Esophagus muscularis mucosa (tissue), 4 donors: ENCODE measurements at regions not wholly inside any gene's neighbourhood (a gene's known extent, or its start where the extent isn't known, plus 50 kb on each side); places are given as distances from the start of the nearest gene placed in this dataset.

Experiments used
- DNase-seq: peaks from one replicate; pipeline ENCODE4 v3.0.0-alpha.2; 2017; ENCODE audit errors: extremely low spot score
- H3K27ac ChIP-seq, 4 donors: fragments of 200-600 bp; sonication (generic); replicated peaks in 1 of 4; 1 replicate in 3 of 4; 2 replicates in 1 of 4; pipeline ENCODE4 v1.5.1; 2016 to 2019; ENCODE audit warnings: mild to moderate bottlenecking in 1 of 4
- H3K27me3 ChIP-seq, 4 donors: fragments of 200-600 bp; sonication (generic); one replicate each; pipeline versions ENCODE4 v1.5.1 to v1.6.0; 2016 to 2019
- H3K36me3 ChIP-seq, 4 donors: fragments of 200-600 bp; sonication (generic); one replicate each; pipeline ENCODE4 v1.5.1; 2016 to 2019
- H3K4me1 ChIP-seq, 4 donors: fragments of 200-600 bp; sonication (generic); one replicate each; pipeline ENCODE4 v1.5.1; 2016 to 2019
- H3K4me3 ChIP-seq, 4 donors: fragments of 200-600 bp; sonication (generic); 1 replicate in 2 of 4; 2 replicates in 2 of 4; pipeline ENCODE4 v1.5.1; 2016 to 2019; ENCODE audit warnings: mild to moderate bottlenecking in 4 of 4, moderate library complexity in 1 of 4
- H3K9me3 ChIP-seq, 4 donors: fragments of 200-600 bp; sonication (generic); 1 replicate in 3 of 4; 2 replicates in 1 of 4; pipeline ENCODE4 v1.5.1; 2016 to 2019
- EP300 ChIP-seq: sonication (generic); formaldehyde crosslinking; IDR thresholded peaks from one replicate; pipeline ENCODE4 v1.6.1; 2017; ENCODE audit warnings: antibody characterized with exemption
- POLR2A ChIP-seq: fragments of 450-650 bp; IDR thresholded peaks from one replicate; pipeline ENCODE4 v1.6.1; 2017; ENCODE audit warnings: antibody characterized with exemption, moderate library complexity, mild to moderate bottlenecking, low read depth
- POLR2AphosphoS5 ChIP-seq, 2 donors: sonication (generic); formaldehyde crosslinking; IDR thresholded peaks; one replicate each; pipeline ENCODE4 v1.6.1; 2017; ENCODE audit warnings: antibody characterized with exemption in 2 of 2
- WGBS: methylation state at CpG from one replicate; pipeline ENCODE4 v1.1.5; 2018; 5-methylcytosine and 5-hydroxymethylcytosine counted together
- intact Hi-C: fragments of 100-400 bp; cut with DNase I; formaldehyde crosslinking; loops from one replicate; pipeline ENCODE4 v1.15.1; 2023
- TF ChIP-seq, protein P1 (sequence below), 3 experiments: fragments of 200-600 bp in 2 of 3; fragments of 450-650 bp in 1 of 3; sonication (generic) in 2 of 3; IDR thresholded peaks; one replicate each; pipeline ENCODE4 v1.5.1; 2017 to 2019; ENCODE audit warnings: antibody characterized with exemption in 3 of 3, mild to moderate bottlenecking in 2 of 3, moderate library complexity in 1 of 3

DNA sequence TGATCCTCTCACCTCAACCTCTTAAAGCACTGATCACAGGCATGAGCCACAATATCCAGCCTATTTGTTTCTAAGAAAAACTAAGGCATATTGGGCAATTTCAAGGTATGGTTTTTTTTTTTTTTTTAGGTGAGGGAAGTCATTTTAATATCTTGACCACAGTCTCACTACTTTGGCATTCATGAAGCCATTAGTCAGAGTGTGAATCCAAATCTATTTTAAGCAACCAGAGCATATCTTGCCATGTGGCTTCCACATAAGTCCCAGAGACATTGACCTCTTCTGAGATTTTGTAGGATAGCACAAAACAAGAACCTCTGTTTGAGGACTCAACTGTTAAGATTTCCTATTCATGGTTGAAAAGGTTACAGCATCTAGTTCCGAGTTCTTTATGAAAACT is 130.3 kb upstream of the RBM19 start:
- WGBS, result 94% methylated on average over 1 of the region's 1 CpG

DNA sequence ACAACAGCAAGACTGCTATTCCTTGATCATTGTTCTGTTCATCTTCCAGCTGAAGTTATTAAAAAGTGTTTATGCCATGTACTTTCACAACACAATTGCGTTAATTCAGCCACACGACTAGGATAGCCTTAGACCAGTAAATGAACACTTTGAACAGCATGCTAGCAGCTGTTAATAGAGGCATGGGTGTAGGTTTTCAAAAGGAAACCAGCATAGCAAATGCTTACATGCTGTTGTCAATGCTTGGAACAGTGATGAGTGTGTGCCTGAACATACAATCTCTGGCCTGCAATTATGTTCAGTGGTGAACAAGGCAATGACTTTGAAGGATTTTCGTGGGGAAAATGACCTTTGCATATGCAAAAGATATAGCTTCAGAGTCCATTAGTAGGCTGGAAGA is 127.4 kb upstream of the RBM19 start:
- Histone ChIP-seq H3K27ac (no peak overlapping the region), H3K9me3 (no peaks in the 10 kb centered on the region), H3K4me1 (no peaks in the 10 kb centered on the region), H3K27me3 (no peaks in the 10 kb centered on the region), H3K4me3 (no peak overlapping the region), H3K36me3 (no peaks in the 10 kb centered on the region)
- intact Hi-C loops, result no loop called here
- DNase-seq, result no peak
- WGBS, result 58% methylated on average over 3 of the region's 3 CpGs
- TF ChIP-seq, protein P1, sequence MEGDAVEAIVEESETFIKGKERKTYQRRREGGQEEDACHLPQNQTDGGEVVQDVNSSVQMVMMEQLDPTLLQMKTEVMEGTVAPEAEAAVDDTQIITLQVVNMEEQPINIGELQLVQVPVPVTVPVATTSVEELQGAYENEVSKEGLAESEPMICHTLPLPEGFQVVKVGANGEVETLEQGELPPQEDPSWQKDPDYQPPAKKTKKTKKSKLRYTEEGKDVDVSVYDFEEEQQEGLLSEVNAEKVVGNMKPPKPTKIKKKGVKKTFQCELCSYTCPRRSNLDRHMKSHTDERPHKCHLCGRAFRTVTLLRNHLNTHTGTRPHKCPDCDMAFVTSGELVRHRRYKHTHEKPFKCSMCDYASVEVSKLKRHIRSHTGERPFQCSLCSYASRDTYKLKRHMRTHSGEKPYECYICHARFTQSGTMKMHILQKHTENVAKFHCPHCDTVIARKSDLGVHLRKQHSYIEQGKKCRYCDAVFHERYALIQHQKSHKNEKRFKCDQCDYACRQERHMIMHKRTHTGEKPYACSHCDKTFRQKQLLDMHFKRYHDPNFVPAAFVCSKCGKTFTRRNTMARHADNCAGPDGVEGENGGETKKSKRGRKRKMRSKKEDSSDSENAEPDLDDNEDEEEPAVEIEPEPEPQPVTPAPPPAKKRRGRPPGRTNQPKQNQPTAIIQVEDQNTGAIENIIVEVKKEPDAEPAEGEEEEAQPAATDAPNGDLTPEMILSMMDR (IDR thresholded peaks at IDR 0.05), result no peak
- TF ChIP-seq EP300 (no peak), POLR2A (no peak), POLR2AphosphoS5 (IDR thresholded peaks at IDR 0.05) (no peak)

More for the DNA sequence above, 130.3 kb upstream of the RBM19 start:
- Histone ChIP-seq H3K9me3 (no peaks in the 10 kb centered on the region), H3K4me1 (no peaks in the 10 kb centered on the region), H3K27ac (no peak overlapping the region), H3K36me3 (no peaks in the 10 kb centered on the region), H3K4me3 (no peak overlapping the region), H3K27me3 (no peaks in the 10 kb centered on the region)
- intact Hi-C loops, result no loop called here
- TF ChIP-seq POLR2AphosphoS5 (IDR thresholded peaks at IDR 0.05), result no peak
- TF ChIP-seq, protein P1 (IDR thresholded peaks at IDR 0.05), result no peak
- TF ChIP-seq POLR2A, result no peak
- TF ChIP-seq EP300, result no peak
- no peak for DNase-seq

DNA sequence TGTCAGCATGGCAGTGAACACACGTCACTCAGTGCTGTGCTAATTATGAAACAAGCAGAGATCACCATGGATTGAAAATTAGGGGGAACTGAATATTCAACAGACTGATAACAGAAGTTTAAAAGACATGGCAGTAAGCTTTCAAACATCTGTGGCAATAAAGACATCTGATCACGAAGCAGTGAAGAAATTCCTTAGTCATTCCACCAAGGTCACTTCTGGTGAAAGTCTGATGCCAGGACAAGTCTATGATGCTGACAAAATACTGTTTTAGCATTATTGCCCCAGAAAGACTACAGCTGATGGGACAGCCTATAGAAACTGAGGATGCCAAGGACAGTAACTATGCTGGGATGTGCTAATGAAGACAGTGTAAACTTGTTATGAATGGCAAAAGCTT is 126.9 kb upstream of the RBM19 start:
- TF ChIP-seq EP300, result no peak
- TF ChIP-seq, protein P1 (IDR thresholded peaks at IDR 0.05), result no peak
- TF ChIP-seq POLR2A, result no peak
- no peak for TF ChIP-seq POLR2AphosphoS5 (IDR thresholded peaks at IDR 0.05)
- Histone ChIP-seq H3K4me3 (no peak overlapping the region), H3K27ac (no peak overlapping the region), H3K36me3 (no peaks in the 10 kb centered on the region), H3K9me3 (no peaks in the 10 kb centered on the region), H3K27me3 (no peaks in the 10 kb centered on the region), H3K4me1 (no peaks in the 10 kb centered on the region)
- 68% methylated on average over 2 of the region's 2 CpGs for WGBS
- intact Hi-C loops, result no loop called here
- no peak for DNase-seq

DNA sequence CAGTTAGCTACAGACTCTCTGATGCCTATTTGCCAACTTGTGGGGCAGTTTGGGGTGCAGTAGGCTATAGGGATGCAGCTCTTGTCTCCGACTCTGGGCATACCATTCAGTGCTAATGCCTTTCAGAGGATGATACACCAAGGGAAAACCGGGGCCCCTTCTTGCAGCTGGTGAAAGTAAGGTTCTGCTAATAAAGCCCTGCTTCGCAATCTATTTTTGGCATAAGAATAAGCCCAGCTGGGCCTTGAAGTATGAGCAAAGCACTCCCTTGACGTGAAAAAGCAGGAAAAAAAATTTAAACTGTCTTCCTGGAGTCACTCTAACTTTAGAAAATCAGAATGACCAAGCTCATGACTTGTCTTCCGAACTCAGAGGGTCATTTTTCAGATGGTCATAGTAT is 124.1 kb upstream of the RBM19 start:
- no peak for DNase-seq
- TF ChIP-seq POLR2A (no peak), POLR2AphosphoS5 (IDR thresholded peaks at IDR 0.05) (no peak), EP300 (no peak)
- TF ChIP-seq, protein P1 (IDR thresholded peaks at IDR 0.05), result no peak
- WGBS, result 47% methylated on average over 5 of the region's 5 CpGs
- no peaks in the 10 kb centered on the region for H3K9me3 ChIP-seq
- H3K27ac ChIP-seq, result no peak overlapping the region
- H3K4me3 ChIP-seq, result no peak overlapping the region
- intact Hi-C loops, result no loop called here
- no peaks in the 10 kb centered on the region for H3K4me1 ChIP-seq
- no peaks in the 10 kb centered on the region for H3K27me3 ChIP-seq
- no peaks in the 10 kb centered on the region for H3K36me3 ChIP-seq

DNA sequence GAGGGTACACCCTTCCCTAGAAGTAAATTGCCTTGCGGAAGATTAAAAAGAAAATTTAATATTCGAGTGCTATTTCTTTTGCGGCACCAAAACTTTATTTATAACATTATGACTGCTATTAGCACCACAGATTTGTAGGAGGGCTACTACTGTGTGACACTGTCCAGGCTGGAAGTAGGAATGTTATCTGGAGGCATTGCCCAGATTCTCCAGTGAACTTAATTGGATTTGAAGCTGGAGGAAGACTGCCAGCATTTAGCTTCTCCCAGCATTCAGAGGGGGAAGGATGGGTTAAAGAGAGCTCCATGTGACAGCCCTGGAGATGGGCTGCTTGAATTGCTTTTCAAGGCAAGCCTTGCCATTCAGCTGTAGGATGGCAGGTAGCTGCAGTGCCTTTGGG is 107.0 kb upstream of the RBM19 start:
- no peak overlapping the region for H3K27ac ChIP-seq
- intact Hi-C loops, result no loop called here
- no peak for TF ChIP-seq EP300
- TF ChIP-seq, protein P1 (IDR thresholded peaks at IDR 0.05), result no peak
- no peak for TF ChIP-seq POLR2A
- no peak for TF ChIP-seq POLR2AphosphoS5 (IDR thresholded peaks at IDR 0.05)
- WGBS, result 71% methylated on average over 3 of the region's 3 CpGs
- H3K9me3 ChIP-seq, result no peaks in the 10 kb centered on the region
- H3K27me3 ChIP-seq, result peaks cover 0 to 6% (median 0%) of the 10 kb centered on the region in 4 donors
- H3K36me3 ChIP-seq, result no peaks in the 10 kb centered on the region
- H3K4me3 ChIP-seq, result no peak overlapping the region
- H3K4me1 ChIP-seq, result no peaks in the 10 kb centered on the region
- no peak for DNase-seq
